HEK293 (cell line): ENCODE measurements at regions not wholly inside any gene's neighbourhood (a gene's known extent, or its start where the extent isn't known, plus 50 kb on each side); places are given as distances from the start of the nearest gene placed in this dataset.
A peak's percentile ranks its signal among the peaks of the same experiment; 100 is the strongest.

ENCODE experiments used
- CTCF ChIA-PET: fragments of 350-600 bp; formaldehyde crosslinking; extraction: SDS; loops from one replicate; lab custom pipeline; 2021; ENCODE audit warnings: antibody characterized with exemption; lab: Yijun Ruan, JAX
- POLR2A ChIA-PET: fragments of 300-600 bp; formaldehyde crosslinking; extraction: SDS; loops from one replicate; lab custom pipeline; 2020; ENCODE audit warnings: antibody characterized with exemption, inconsistent platforms; lab: Yijun Ruan, JAX
- H3K27ac ChIP-seq: fragments of 200-500 bp; sonication (Bioruptor generic); 2 replicates; pipeline ENCODE4 v1.5.1; 2014; ENCODE audit warnings: low read depth, low read length, control low read depth, inconsistent platforms; ENCODE audit errors: extremely low read depth
- H3K36me3 ChIP-seq, 2 experiments: fragments of 200-500 bp in 1 of 2; sonication (Bioruptor generic) in 1 of 2; 1 replicate in 1 of 2; 2 replicates in 1 of 2; pipeline ENCODE4 v1.5.1; 2014 to 2017; ENCODE audit warnings: inconsistent platforms in 2 of 2, low read length in 2 of 2; ENCODE audit not compliant: control insufficient read depth in 2 of 2, insufficient read depth in 1 of 2
- H3K4me1 ChIP-seq: fragments of 200-500 bp; sonication (Bioruptor generic); 2 replicates; pipeline ENCODE4 v1.5.1; 2014; ENCODE audit warnings: mild to moderate bottlenecking, low read length, inconsistent platforms; ENCODE audit not compliant: control insufficient read depth, insufficient read depth
- H3K4me3 ChIP-seq: 2 replicates; pipeline ENCODE4 v1.5.1; 2011; ENCODE audit warnings: low read depth, mild to moderate bottlenecking, control low read depth, low read length, moderate library complexity
- H3K9me3 ChIP-seq: fragments of 200-500 bp; sonication (Bioruptor generic); 2 replicates; pipeline ENCODE4 v1.5.1; 2014; ENCODE audit warnings: low read depth, low read length, inconsistent platforms; ENCODE audit not compliant: control insufficient read depth, insufficient read depth
- ATF2 ChIP-seq: fragments of 450-650 bp; formaldehyde crosslinking; IDR thresholded peaks from 2 replicates; pipeline ENCODE4 v1.5.1; 2016; ENCODE audit warnings: missing biosample characterization, missing genetic modification characterization, low read depth
- GLIS1 ChIP-seq: fragments of 450-650 bp; formaldehyde crosslinking; IDR thresholded peaks from 2 replicates; pipeline ENCODE4 v1.5.1; 2016; ENCODE audit warnings: missing biosample characterization, missing genetic modification characterization
- IKZF3 ChIP-seq: fragments of 450-650 bp; IDR thresholded peaks from 2 replicates; pipeline ENCODE4 v1.5.0; 2018; ENCODE audit warnings: missing biosample characterization, mild to moderate bottlenecking, missing genetic modification characterization, moderate library complexity
- SALL2 ChIP-seq: fragments of 450-650 bp; formaldehyde crosslinking; IDR thresholded peaks from 2 replicates; pipeline ENCODE4 v1.5.0; 2017; ENCODE audit warnings: missing biosample characterization, mild to moderate bottlenecking, missing genetic modification characterization, borderline replicate concordance
- SCRT2 ChIP-seq: fragments of 450-650 bp; formaldehyde crosslinking; IDR thresholded peaks from 2 replicates; pipeline ENCODE4 v1.5.1; 2016; ENCODE audit warnings: missing biosample characterization, missing genetic modification characterization
- ZBTB17 ChIP-seq: fragments of 450-650 bp; formaldehyde crosslinking; IDR thresholded peaks from 2 replicates; pipeline ENCODE4 v1.5.1; 2016; ENCODE audit warnings: missing biosample characterization, missing genetic modification characterization
- ZEB2 ChIP-seq: fragments of 450-650 bp; formaldehyde crosslinking; IDR thresholded peaks from 2 replicates; pipeline ENCODE4 v1.5.1; 2016; ENCODE audit warnings: missing biosample characterization, missing genetic modification characterization
- ZNF202 ChIP-seq: fragments of 450-650 bp; formaldehyde crosslinking; IDR thresholded peaks from 2 replicates; pipeline ENCODE4 v1.5.1; 2016; ENCODE audit warnings: missing biosample characterization, missing genetic modification characterization, borderline replicate concordance
- ZNF660 ChIP-seq: fragments of 450-650 bp; IDR thresholded peaks from 2 replicates; pipeline ENCODE4 v1.5.1; 2018; ENCODE audit warnings: missing biosample characterization, mild to moderate bottlenecking, missing genetic modification characterization
- ZNF704 ChIP-seq: fragments of 450-650 bp; formaldehyde crosslinking; IDR thresholded peaks from 2 replicates; pipeline ENCODE4 v1.5.1; 2016; ENCODE audit warnings: missing biosample characterization, missing genetic modification characterization
- ZXDB ChIP-seq: fragments of 450-650 bp; formaldehyde crosslinking; IDR thresholded peaks from 2 replicates; pipeline ENCODE4 v1.5.1; 2016; ENCODE audit warnings: missing biosample characterization, missing genetic modification characterization
- TF ChIP-seq, protein P1 (sequence below): fragments of 450-650 bp; formaldehyde crosslinking; IDR thresholded peaks from 2 replicates; pipeline ENCODE4 v1.5.1; 2017; ENCODE audit warnings: missing biosample characterization, missing genetic modification characterization
- TF ChIP-seq, protein P2 (sequence below): fragments of 450-650 bp; formaldehyde crosslinking; IDR thresholded peaks from 2 replicates; pipeline ENCODE4 v1.5.1; 2016; ENCODE audit warnings: missing biosample characterization, missing genetic modification characterization
- TF ChIP-seq, protein P3 (sequence below): fragments of 450-650 bp; IDR thresholded peaks from 2 replicates; pipeline ENCODE4 v1.5.1; 2018; ENCODE audit warnings: missing biosample characterization, mild to moderate bottlenecking, missing genetic modification characterization
- TF ChIP-seq, protein P4 (sequence below): fragments of 450-650 bp; IDR thresholded peaks from 2 replicates; pipeline ENCODE4 v1.5.1; 2018; ENCODE audit warnings: missing biosample characterization, missing genetic modification characterization
- TF ChIP-seq, protein P5 (sequence below): fragments of 450-650 bp; formaldehyde crosslinking; IDR thresholded peaks from 2 replicates; pipeline ENCODE4 v1.5.1; 2017; ENCODE audit warnings: missing biosample characterization, missing genetic modification characterization

GRCh38 chr11:11772865-11773515 is 68.8 kb upstream of the USP47 start (continued):
- TF ChIP-seq IKZF3: no peak
- TF ChIP-seq, all 188 proteins: peak for 0

GRCh38 chr11:11770921-11771486 is 70.8 kb upstream of the USP47 start:
- H3K4me1 ChIP-seq: no peaks in the 10 kb centered on the region
- TF ChIP-seq ZNF660 (no peak), ZBTB17 (no peak), ZXDB (tag by site-specific recombination) (no peak), ZEB2 (no peak), ZNF704 (tag by site-specific recombination) (no peak), GLIS1 (tag by site-specific recombination) (no peak), SCRT2 (0 out of 2 replicates have a peak, but pooled peaks have one; percentile 16), ZNF202 (tag by site-specific recombination) (no peak), SALL2 (tag by site-specific recombination) (no peak), ATF2 (tag by site-specific recombination) (peak; percentile 61)
- TF ChIP-seq, protein P1, sequence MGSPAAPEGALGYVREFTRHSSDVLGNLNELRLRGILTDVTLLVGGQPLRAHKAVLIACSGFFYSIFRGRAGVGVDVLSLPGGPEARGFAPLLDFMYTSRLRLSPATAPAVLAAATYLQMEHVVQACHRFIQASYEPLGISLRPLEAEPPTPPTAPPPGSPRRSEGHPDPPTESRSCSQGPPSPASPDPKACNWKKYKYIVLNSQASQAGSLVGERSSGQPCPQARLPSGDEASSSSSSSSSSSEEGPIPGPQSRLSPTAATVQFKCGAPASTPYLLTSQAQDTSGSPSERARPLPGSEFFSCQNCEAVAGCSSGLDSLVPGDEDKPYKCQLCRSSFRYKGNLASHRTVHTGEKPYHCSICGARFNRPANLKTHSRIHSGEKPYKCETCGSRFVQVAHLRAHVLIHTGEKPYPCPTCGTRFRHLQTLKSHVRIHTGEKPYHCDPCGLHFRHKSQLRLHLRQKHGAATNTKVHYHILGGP: no peak
- TF ChIP-seq, protein P2, sequence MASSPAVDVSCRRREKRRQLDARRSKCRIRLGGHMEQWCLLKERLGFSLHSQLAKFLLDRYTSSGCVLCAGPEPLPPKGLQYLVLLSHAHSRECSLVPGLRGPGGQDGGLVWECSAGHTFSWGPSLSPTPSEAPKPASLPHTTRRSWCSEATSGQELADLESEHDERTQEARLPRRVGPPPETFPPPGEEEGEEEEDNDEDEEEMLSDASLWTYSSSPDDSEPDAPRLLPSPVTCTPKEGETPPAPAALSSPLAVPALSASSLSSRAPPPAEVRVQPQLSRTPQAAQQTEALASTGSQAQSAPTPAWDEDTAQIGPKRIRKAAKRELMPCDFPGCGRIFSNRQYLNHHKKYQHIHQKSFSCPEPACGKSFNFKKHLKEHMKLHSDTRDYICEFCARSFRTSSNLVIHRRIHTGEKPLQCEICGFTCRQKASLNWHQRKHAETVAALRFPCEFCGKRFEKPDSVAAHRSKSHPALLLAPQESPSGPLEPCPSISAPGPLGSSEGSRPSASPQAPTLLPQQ: no peak
- TF ChIP-seq, protein P3, sequence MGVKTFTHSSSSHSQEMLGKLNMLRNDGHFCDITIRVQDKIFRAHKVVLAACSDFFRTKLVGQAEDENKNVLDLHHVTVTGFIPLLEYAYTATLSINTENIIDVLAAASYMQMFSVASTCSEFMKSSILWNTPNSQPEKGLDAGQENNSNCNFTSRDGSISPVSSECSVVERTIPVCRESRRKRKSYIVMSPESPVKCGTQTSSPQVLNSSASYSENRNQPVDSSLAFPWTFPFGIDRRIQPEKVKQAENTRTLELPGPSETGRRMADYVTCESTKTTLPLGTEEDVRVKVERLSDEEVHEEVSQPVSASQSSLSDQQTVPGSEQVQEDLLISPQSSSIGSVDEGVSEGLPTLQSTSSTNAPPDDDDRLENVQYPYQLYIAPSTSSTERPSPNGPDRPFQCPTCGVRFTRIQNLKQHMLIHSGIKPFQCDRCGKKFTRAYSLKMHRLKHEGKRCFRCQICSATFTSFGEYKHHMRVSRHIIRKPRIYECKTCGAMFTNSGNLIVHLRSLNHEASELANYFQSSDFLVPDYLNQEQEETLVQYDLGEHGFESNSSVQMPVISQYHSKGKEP (tag by site-specific recombination): no peak
- TF ChIP-seq, protein P4, sequence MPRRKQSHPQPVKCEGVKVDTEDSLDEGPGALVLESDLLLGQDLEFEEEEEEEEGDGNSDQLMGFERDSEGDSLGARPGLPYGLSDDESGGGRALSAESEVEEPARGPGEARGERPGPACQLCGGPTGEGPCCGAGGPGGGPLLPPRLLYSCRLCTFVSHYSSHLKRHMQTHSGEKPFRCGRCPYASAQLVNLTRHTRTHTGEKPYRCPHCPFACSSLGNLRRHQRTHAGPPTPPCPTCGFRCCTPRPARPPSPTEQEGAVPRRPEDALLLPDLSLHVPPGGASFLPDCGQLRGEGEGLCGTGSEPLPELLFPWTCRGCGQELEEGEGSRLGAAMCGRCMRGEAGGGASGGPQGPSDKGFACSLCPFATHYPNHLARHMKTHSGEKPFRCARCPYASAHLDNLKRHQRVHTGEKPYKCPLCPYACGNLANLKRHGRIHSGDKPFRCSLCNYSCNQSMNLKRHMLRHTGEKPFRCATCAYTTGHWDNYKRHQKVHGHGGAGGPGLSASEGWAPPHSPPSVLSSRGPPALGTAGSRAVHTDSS: peak; percentile 21; the same call in 1 of the 2 replicates
- TF ChIP-seq, protein P5, sequence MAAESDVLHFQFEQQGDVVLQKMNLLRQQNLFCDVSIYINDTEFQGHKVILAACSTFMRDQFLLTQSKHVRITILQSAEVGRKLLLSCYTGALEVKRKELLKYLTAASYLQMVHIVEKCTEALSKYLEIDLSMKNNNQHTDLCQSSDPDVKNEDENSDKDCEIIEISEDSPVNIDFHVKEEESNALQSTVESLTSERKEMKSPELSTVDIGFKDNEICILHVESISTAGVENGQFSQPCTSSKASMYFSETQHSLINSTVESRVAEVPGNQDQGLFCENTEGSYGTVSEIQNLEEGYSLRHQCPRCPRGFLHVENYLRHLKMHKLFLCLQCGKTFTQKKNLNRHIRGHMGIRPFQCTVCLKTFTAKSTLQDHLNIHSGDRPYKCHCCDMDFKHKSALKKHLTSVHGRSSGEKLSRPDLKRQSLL (tag by site-specific recombination): no peak
- ChIA-PET POLR2A (interaction anchor here (0.7 kb wide), 1 partner anchor 70 kb away, joined by 3 read pairs; no protein-coding TSS in a partner anchor), CTCF (interaction anchor here (0.6 to 1.2 kb wide), 3 partner anchors 17 to 743 kb away, joined by 3 to 5 read pairs (median 3); no protein-coding TSS in a partner anchor)
- no peaks in the 10 kb centered on the region for H3K9me3 ChIP-seq
- H3K4me3 ChIP-seq: no peak overlapping the region
- no peaks in the 10 kb centered on the region for H3K36me3 ChIP-seq
- no peak overlapping the region for H3K27ac ChIP-seq
